GM10248 (cell line): ENCODE measurements at regions not wholly inside any gene's neighbourhood (a gene's known extent, or its start where the extent isn't known, plus 50 kb on each side); places are given as distances from the start of the nearest gene placed in this dataset.

Experiments used
- CTCF ChIA-PET: fragments of 300-600 bp; sonication (Branson Sonifier 250); formaldehyde crosslinking; extraction: SDS; loops from one replicate; lab custom pipeline; 2021; ENCODE audit warnings: antibody characterized with exemption; lab: Yijun Ruan, JAX
- POLR2A ChIA-PET: fragments of 350-650 bp; sonication (Branson Sonifier 250); formaldehyde crosslinking; extraction: SDS; loops from one replicate; lab custom pipeline; 2020; ENCODE audit warnings: antibody characterized with exemption; lab: Yijun Ruan, JAX
- DNase-seq: peaks from one replicate; pipeline ENCODE4 v3.0.0; 2012; ENCODE audit errors: extremely low spot score
- TF ChIP-seq, protein P1 (sequence below): IDR thresholded peaks from 2 replicates; pipeline ENCODE4 v1.5.1; 2012; ENCODE audit warnings: mild to moderate bottlenecking, low read depth; ENCODE audit errors: extremely low read depth, missing control alignments, control extremely low read depth

DNA sequence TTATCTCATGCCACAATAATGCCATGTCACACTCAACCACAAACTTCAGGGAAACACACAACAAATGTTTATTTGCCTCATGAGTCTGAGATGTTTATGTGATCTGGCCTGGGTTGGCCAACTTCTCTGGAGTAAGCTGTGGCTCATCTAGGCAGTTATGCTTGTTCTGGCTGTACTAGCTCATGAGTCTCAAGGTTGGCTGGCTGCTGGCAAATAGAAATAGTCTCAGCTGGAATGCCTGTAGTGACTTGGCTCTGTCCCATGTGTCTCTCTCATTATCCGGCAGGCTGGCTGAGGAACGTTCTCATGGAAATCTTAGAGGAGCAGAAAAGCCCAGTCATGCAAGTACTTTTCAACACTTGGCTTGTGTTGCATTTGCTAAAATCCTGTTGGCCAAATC lies 234.9 kb upstream of the CDH2 start:
- TF ChIP-seq, protein P1, sequence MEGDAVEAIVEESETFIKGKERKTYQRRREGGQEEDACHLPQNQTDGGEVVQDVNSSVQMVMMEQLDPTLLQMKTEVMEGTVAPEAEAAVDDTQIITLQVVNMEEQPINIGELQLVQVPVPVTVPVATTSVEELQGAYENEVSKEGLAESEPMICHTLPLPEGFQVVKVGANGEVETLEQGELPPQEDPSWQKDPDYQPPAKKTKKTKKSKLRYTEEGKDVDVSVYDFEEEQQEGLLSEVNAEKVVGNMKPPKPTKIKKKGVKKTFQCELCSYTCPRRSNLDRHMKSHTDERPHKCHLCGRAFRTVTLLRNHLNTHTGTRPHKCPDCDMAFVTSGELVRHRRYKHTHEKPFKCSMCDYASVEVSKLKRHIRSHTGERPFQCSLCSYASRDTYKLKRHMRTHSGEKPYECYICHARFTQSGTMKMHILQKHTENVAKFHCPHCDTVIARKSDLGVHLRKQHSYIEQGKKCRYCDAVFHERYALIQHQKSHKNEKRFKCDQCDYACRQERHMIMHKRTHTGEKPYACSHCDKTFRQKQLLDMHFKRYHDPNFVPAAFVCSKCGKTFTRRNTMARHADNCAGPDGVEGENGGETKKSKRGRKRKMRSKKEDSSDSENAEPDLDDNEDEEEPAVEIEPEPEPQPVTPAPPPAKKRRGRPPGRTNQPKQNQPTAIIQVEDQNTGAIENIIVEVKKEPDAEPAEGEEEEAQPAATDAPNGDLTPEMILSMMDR = no peak
- no peak for DNase-seq
- ChIA-PET POLR2A (no interaction called here), CTCF (no interaction called here)

DNA sequence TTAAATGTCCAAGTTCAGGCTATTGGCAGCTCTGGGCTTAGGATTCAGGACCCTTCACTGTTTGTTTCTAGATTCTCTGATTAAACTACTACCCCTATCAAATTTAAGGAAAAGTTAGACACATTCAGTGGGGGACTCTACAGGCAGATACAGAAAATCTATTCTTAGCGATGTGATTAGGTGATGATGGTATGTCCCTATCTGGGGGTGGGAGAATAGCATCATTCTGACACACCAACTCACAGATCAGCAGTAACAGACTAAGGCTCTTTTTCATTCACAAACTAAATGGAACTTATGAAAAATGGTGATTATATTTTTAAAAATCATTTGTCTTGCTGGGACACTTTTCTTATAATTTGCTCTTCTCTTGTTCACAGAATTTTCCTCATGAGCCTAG lies 232.9 kb upstream of the CDH2 start:
- TF ChIP-seq, protein P1 = no peak
- CTCF ChIA-PET = no interaction called here

DNA sequence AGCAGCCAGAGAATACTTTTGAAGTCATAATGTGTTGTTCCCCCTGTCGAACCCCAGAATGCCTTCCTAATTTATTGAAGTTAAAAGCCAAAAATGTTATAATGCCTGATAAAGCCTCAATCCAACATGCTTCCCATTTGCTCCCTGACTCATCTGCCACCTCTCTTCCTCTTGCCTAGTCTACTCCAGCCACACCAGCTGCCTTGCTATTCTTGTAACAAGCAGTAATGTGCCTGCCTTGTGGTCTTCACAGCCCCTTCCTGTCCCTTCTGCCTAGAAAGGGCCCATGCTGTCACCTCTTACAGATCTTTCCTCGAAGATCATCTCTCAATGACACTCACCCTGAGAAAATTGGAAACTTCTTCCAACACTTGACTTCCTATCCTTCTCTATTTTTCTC lies 231.6 kb upstream of the CDH2 start:
- POLR2A ChIA-PET = no interaction called here
- DNase-seq = no peak
- CTCF ChIA-PET = no interaction called here
- TF ChIP-seq, protein P1 = no peak

More for the DNA sequence above, 232.9 kb upstream of the CDH2 start:
- POLR2A ChIA-PET = no interaction called here
- DNase-seq = no peak

DNA sequence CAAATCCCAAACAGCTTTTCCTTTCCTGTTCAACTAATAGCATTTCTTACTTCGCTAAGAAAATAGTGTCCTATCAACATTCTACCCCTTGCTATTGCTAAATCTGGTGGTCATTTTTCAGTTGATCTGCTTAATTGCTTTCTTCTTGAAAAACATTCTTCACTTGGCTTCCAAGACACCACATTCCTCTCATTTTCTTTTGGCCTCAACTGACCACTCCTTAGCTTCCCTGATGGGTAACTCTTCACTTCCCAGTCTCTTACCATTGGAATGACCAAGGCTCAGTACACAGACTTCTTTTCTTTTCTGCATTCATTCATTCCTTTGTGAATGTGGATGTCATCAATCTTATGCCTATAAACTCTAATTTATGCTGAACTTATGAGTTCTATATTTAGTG lies 230.8 kb upstream of the CDH2 start:
- TF ChIP-seq, protein P1 = no peak
- DNase-seq = no peak
- CTCF ChIA-PET = no interaction called here
- POLR2A ChIA-PET = no interaction called here

DNA sequence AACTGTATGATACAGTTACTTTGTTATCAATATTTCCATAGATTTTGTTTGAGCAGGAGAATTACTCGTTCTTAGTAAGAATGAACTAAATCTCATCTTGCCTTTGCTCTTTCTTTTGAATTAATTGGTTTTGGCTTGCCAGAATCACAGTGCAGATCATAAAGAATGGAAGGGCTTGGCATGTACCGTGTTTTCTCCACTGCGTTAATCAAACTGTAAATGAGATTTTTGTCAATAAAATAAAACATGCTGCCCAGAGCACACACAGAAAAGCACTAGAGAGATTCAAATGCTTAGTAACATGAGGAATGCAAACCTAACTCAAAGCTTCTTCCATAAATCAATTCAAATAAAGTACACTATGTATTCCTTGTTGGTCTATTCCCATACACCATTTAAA lies 229.6 kb upstream of the CDH2 start:
- ChIA-PET POLR2A (no interaction called here), CTCF (no interaction called here)
- no peak for DNase-seq
- TF ChIP-seq, protein P1 = no peak

DNA sequence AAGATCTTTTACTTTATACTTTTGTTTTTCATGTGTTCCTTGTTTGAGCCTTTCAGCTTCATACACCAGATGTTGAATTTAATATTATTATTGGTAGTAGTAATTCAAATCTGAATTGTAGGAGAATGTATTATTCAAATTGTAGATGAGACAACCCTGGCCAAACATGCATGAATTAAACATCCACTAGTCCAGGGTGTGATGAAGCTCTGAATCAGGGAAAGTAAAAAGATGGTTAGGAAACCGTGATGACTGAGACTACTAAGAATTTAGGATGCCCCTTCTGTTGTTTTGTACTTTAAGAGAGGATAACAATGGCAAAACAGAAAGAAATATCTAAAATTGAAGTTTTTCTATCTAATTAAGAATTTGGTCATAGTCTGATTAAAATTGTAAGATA lies 227.8 kb upstream of the CDH2 start:
- ChIA-PET POLR2A (no interaction called here), CTCF (interaction anchor here (1.3 kb wide), 2 partner anchors 8 to 14 kb away, joined by 3 to 8 read pairs; no protein-coding TSS in a partner anchor)
- TF ChIP-seq, protein P1 = no peak
- no peak for DNase-seq
